ENCODE measurements at regions not wholly inside any gene's neighbourhood (a gene's known extent, or its start where the extent isn't known, plus 50 kb on each side); places are given as distances from the start of the nearest gene placed in this dataset.
"Not testable (repeated sequence)": the region's sequence is repeated elsewhere in the genome, so short reads cannot be mapped to it uniquely, and the experiment has no call there.

DNA sequence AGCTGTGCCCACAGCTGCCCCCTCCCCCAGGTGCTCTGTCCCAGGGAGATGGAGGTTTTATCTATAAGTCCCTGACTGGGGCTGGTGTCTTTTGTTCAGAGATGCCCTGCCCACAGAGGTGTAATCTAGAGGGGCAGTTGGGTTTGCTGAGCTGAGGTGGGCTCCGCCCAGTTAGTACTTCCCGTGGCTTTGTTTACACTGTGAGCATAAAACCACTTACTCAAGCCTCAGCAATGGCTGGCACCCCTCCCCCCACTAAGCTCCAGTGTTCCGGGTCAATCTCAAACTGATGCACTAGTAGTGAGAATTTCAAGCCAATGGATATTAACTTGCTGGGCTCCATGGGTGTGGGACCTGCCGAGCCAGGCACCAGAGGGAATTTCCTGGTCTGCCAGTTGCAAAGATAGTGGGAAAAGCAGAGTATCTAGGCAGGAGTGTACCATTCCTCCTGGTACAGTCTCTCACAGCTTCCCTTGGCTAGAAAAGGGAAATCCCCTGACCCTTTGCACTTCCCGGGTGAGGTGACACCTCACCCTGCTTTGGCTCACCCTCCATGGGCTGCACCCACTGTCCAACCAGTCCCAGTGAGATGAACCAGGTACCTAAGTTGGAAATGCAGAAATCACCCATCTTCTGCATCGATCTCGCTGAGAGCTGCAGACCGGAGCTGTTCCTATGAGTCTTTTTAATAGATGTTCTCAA, 509.6 kb downstream of the TMEM38B start:
- TF ChIP-seq, protein P1, sequence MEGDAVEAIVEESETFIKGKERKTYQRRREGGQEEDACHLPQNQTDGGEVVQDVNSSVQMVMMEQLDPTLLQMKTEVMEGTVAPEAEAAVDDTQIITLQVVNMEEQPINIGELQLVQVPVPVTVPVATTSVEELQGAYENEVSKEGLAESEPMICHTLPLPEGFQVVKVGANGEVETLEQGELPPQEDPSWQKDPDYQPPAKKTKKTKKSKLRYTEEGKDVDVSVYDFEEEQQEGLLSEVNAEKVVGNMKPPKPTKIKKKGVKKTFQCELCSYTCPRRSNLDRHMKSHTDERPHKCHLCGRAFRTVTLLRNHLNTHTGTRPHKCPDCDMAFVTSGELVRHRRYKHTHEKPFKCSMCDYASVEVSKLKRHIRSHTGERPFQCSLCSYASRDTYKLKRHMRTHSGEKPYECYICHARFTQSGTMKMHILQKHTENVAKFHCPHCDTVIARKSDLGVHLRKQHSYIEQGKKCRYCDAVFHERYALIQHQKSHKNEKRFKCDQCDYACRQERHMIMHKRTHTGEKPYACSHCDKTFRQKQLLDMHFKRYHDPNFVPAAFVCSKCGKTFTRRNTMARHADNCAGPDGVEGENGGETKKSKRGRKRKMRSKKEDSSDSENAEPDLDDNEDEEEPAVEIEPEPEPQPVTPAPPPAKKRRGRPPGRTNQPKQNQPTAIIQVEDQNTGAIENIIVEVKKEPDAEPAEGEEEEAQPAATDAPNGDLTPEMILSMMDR (IDR thresholded peaks at IDR 0.05; ENCODE audit: poor library complexity, severe bottlenecking), result not testable (repeated sequence)
- not testable (repeated sequence) for TF ChIP-seq EZH2 (IDR thresholded peaks at IDR 0.05; ENCODE audit: borderline replicate concordance, insufficient read depth, low read length, poor library complexity, severe bottlenecking)
- TF ChIP-seq, protein P2, sequence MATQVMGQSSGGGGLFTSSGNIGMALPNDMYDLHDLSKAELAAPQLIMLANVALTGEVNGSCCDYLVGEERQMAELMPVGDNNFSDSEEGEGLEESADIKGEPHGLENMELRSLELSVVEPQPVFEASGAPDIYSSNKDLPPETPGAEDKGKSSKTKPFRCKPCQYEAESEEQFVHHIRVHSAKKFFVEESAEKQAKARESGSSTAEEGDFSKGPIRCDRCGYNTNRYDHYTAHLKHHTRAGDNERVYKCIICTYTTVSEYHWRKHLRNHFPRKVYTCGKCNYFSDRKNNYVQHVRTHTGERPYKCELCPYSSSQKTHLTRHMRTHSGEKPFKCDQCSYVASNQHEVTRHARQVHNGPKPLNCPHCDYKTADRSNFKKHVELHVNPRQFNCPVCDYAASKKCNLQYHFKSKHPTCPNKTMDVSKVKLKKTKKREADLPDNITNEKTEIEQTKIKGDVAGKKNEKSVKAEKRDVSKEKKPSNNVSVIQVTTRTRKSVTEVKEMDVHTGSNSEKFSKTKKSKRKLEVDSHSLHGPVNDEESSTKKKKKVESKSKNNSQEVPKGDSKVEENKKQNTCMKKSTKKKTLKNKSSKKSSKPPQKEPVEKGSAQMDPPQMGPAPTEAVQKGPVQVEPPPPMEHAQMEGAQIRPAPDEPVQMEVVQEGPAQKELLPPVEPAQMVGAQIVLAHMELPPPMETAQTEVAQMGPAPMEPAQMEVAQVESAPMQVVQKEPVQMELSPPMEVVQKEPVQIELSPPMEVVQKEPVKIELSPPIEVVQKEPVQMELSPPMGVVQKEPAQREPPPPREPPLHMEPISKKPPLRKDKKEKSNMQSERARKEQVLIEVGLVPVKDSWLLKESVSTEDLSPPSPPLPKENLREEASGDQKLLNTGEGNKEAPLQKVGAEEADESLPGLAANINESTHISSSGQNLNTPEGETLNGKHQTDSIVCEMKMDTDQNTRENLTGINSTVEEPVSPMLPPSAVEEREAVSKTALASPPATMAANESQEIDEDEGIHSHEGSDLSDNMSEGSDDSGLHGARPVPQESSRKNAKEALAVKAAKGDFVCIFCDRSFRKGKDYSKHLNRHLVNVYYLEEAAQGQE (IDR thresholded peaks at IDR 0.05; ENCODE audit: borderline replicate concordance), result not testable (repeated sequence)

All from neural cell (in vitro differentiated cells).